Gastrocnemius medialis (tissue), 4 donors: ENCODE measurements at regions not wholly inside any gene's neighbourhood (a gene's known extent, or its start where the extent isn't known, plus 50 kb on each side); places are given as distances from the start of the nearest gene placed in this dataset.
"Not testable (repeated sequence)": the region's sequence is repeated elsewhere in the genome, so short reads cannot be mapped to it uniquely, and the experiment has no call there.

Experiments used
- CTCF ChIP-seq, 5 experiments: fragments of 450-650 bp in 3 of 5; fragments of 200-600 bp in 2 of 5; sonication (generic) in 2 of 5; IDR thresholded peaks in 4 of 5; conservative IDR thresholded peaks in 1 of 5; 1 replicate in 4 of 5; 2 replicates in 1 of 5; pipeline ENCODE4 v1.5.1; 2016 to 2019; ENCODE audit warnings: antibody characterized with exemption in 5 of 5, mild to moderate bottlenecking in 3 of 5, moderate library complexity in 3 of 5
- POLR2A ChIP-seq, 2 donors: fragments of 450-650 bp; IDR thresholded peaks; one replicate each; pipeline ENCODE4 v1.6.1; 2017; ENCODE audit warnings: antibody characterized with exemption in 2 of 2, mild to moderate bottlenecking in 2 of 2, moderate library complexity in 2 of 2

GRCh38 chr17:64792793-64793575 is 126.3 kb downstream of the LRRC37A3 start:
- TF ChIP-seq CTCF (IDR thresholded peaks at IDR 0.05 in 4 of 5, conservative IDR thresholded peaks at IDR 0.05 in 1 of 5); POLR2A (IDR thresholded peaks at IDR 0.05): not testable (repeated sequence)
